MCF 10A (cell line): ENCODE measurements at regions not wholly inside any gene's neighbourhood (a gene's known extent, or its start where the extent isn't known, plus 50 kb on each side); places are given as distances from the start of the nearest gene placed in this dataset.

ENCODE experiments used
- BruUV-seq: library from RNA; stranded (reverse); fragments of 400-500 nt; replicated peaks from 2 replicates; lab custom pipeline; 2021; lab: Mats Ljungman, UMichigan
- CTCF ChIA-PET: fragments of 300-600 bp; sonication (Branson Sonifier 250); formaldehyde crosslinking; extraction: SDS; loops from one replicate; lab custom pipeline; 2021; ENCODE audit warnings: antibody characterized with exemption, inconsistent platforms; lab: Yijun Ruan, JAX
- POLR2A ChIA-PET: fragments of 300-600, 350-650 bp; sonication (Branson Sonifier 250); formaldehyde crosslinking; extraction: SDS; loops from one replicate; lab custom pipeline; 2020; ENCODE audit warnings: antibody characterized with exemption, inconsistent platforms; lab: Yijun Ruan, JAX
- DNase-seq: peaks from one replicate; pipeline ENCODE4 v3.0.0-alpha.2; 2018; ENCODE audit not compliant: unreplicated experiment
- H3K27ac Mint-ChIP-seq: one replicate; pipeline ENCODE4 v1.8.0; 2022; ENCODE audit warnings: mild to moderate bottlenecking, low read depth, mixed read lengths; ENCODE audit not compliant: unreplicated experiment
- H3K27me3 Mint-ChIP-seq: one replicate; pipeline ENCODE4 v1.8.0; 2022; ENCODE audit warnings: mixed read lengths; ENCODE audit not compliant: insufficient read depth, unreplicated experiment
- H3K36me3 Mint-ChIP-seq: one replicate; pipeline ENCODE4 v1.8.0; 2022; ENCODE audit warnings: mild to moderate bottlenecking, moderate library complexity, mixed read lengths; ENCODE audit not compliant: insufficient read depth, unreplicated experiment
- H3K4me1 Mint-ChIP-seq: one replicate; pipeline ENCODE4 v1.8.0; 2022; ENCODE audit warnings: mixed read lengths; ENCODE audit not compliant: insufficient read depth, unreplicated experiment
- H3K4me3 Mint-ChIP-seq: one replicate; pipeline ENCODE4 v1.8.0; 2022; ENCODE audit warnings: mild to moderate bottlenecking, moderate library complexity, mixed read lengths; ENCODE audit not compliant: unreplicated experiment
- H3K9me3 Mint-ChIP-seq: one replicate; pipeline ENCODE4 v1.8.0; 2022; ENCODE audit warnings: mixed read lengths; ENCODE audit not compliant: unreplicated experiment
- CTCF ChIP-seq: fragments of 200-600 bp; IDR thresholded peaks from one replicate; pipeline ENCODE4 v1.8.0; 2022; ENCODE audit warnings: antibody characterized with exemption, mild to moderate bottlenecking; ENCODE audit not compliant: unreplicated experiment
- intact Hi-C: fragments of 100-400 bp; cut with micrococcal nuclease; formaldehyde crosslinking; loops from 2 replicates; pipeline ENCODE4 v1.14.1; 2022

DNA sequence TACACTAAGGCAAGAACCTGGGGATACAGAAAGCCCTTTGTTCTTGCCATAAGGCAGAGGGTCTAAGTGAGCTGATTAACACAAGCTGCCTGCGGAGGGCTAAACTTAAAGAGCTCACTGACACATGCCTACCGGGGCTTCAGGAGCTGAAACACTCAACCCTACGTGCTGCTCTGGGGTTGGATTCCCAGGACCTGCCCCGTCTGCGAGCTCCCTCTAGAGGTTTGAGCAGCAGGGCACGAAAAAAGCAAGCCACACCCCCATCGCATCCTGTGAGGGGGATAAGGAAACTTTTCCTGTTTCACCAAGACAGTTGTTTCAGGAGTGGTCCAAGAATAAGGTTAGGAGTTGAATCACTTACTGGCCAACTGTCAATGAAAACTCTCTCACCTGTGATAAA, 562.1 kb downstream of the TMX3 start:
- CTCF ChIA-PET, result no interaction called here
- H3K4me3 Mint-ChIP-seq, result no peak overlapping the region
- no peak for TF ChIP-seq CTCF
- no peaks in the 10 kb centered on the region for H3K36me3 Mint-ChIP-seq
- no TSS peak for BruUV-seq
- peaks cover 6% of the 10 kb centered on the region for H3K9me3 Mint-ChIP-seq
- H3K27me3 Mint-ChIP-seq, result no peaks in the 10 kb centered on the region
- POLR2A ChIA-PET, result no interaction called here
- intact Hi-C loops, result no loop called here
- DNase-seq, result no peak
- no peak overlapping the region for H3K27ac Mint-ChIP-seq
- H3K4me1 Mint-ChIP-seq, result peaks cover 5% of the 10 kb centered on the region

- no peak for DNase-seq
- ChIA-PET POLR2A (no interaction called here), CTCF (interaction anchor here (0.7 kb wide), 1 partner anchor 11 kb away, joined by 3 read pairs; no protein-coding TSS in a partner anchor)
- intact Hi-C loops, result no loop called here
- H3K9me3 Mint-ChIP-seq, result no peaks in the 10 kb centered on the region
- TF ChIP-seq CTCF, result no peak
- H3K4me3 Mint-ChIP-seq, result no peak overlapping the region
- no peaks in the 10 kb centered on the region for H3K27me3 Mint-ChIP-seq
- H3K4me1 Mint-ChIP-seq, result peaks cover 5% of the 10 kb centered on the region
- BruUV-seq, result no TSS peak
- H3K27ac Mint-ChIP-seq, result no peak overlapping the region
- H3K36me3 Mint-ChIP-seq, result no peaks in the 10 kb centered on the region
Observed at GRCh38 chr18:68150961-68151360, 563.9 kb downstream of the TMX3 start.

- H3K4me3 Mint-ChIP-seq, result no peak overlapping the region
- no TSS peak for BruUV-seq
Observed at GRCh38 chr18:68148863-68149262, 566.0 kb downstream of the TMX3 start.

DNA sequence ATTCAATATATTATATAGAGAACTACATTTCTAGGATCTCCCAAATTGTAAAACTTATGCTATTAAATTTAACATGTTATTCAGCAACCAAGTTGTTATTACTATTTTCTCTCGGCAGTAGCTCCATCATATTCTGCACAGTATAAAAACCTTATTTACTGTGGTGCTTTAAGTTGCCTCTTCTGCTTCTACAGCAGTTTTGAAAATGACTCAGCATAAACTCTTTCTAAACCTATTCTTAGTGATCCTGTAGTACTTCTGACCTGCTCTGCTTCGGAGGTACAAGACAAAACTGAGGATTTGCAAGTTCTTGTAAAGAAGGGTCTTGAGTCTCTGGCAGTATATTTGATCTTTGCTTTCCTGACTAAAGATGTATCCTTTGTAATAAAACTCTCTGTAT, 567.2 kb downstream of the TMX3 start:
- Mint-ChIP-seq H3K4me3 (no peak overlapping the region), H3K9me3 (peaks cover 7% of the 10 kb centered on the region), H3K4me1 (peaks cover 5% of the 10 kb centered on the region), H3K36me3 (no peaks in the 10 kb centered on the region), H3K27ac (no peak overlapping the region), H3K27me3 (no peaks in the 10 kb centered on the region)
- no peak for DNase-seq
- CTCF ChIA-PET, result interaction anchor here (0.6 kb wide), 2 partner anchors 48 to 809 kb away, joined by 4 to 5 read pairs; no protein-coding TSS in a partner anchor
- BruUV-seq, result no TSS peak
- TF ChIP-seq CTCF, result no peak
- intact Hi-C loops, result no loop called here
- POLR2A ChIA-PET, result no interaction called here

More at GRCh38 chr18:68148863-68149262, 566.0 kb downstream of the TMX3 start:
- peaks cover 5% of the 10 kb centered on the region for H3K4me1 Mint-ChIP-seq
- intact Hi-C loops, result no loop called here
- no peaks in the 10 kb centered on the region for H3K27me3 Mint-ChIP-seq
- CTCF ChIA-PET, result no interaction called here
- no peak overlapping the region for H3K27ac Mint-ChIP-seq
- no peaks in the 10 kb centered on the region for H3K36me3 Mint-ChIP-seq
- H3K9me3 Mint-ChIP-seq, result no peaks in the 10 kb centered on the region
- no peak for TF ChIP-seq CTCF
- no peak for DNase-seq
- POLR2A ChIA-PET, result no interaction called here
